ENCODE measurements at regions not wholly inside any gene's neighbourhood (a gene's known extent, or its start where the extent isn't known, plus 50 kb on each side); places are given as distances from the start of the nearest gene placed in this dataset.

- H3K4me3 ChIP-seq = no peak overlapping the region
- WGBS, 2 donors = 67 to 90% methylated on average over 10 to 31 of the region's 31 CpGs
- no peak for TF ChIP-seq CTCF (IDR thresholded peaks at IDR 0.05)
- no peak for TF ChIP-seq POLR2A (IDR thresholded peaks at IDR 0.05)
Measured at GRCh38 chr6:170166511-170167122, 124.3 kb downstream of the DLL1 start.

GRCh38 chr6:170165471-170166117 is 125.3 kb downstream of the DLL1 start:
- 77 to 80% methylated on average over 20 to 21 of the region's 22 CpGs for WGBS, 2 donors
- intact Hi-C loops (cut with DNase I) = no loop called here
- Histone ChIP-seq H3K27ac (peak overlapping the region in 1 of 4 donors; percentile 25), H3K4me1 (no peaks in the 10 kb centered on the region), H3K27me3 (no peaks in the 10 kb centered on the region), H3K36me3 (replicated peaks in 1 of 2; ENCODE audit: insufficient read depth in 1 of 2, low read depth in 2 of 2) (no peaks in the 10 kb centered on the region), H3K9me3 (no peaks in the 10 kb centered on the region), H3K4me3 (no peak overlapping the region)
- DNase-seq (no peak), ATAC-seq (peak; percentile 29)
- TF ChIP-seq POLR2A (IDR thresholded peaks at IDR 0.05) (no peak), CTCF (IDR thresholded peaks at IDR 0.05) (no peak)

More at GRCh38 chr6:170166511-170167122, 124.3 kb downstream of the DLL1 start:
- H3K4me1 ChIP-seq = no peaks in the 10 kb centered on the region
- no peaks in the 10 kb centered on the region for H3K36me3 ChIP-seq (replicated peaks in 1 of 2; ENCODE audit: insufficient read depth in 1 of 2, low read depth in 2 of 2)
- ATAC-seq = no peak
- no peak overlapping the region for H3K27ac ChIP-seq
- intact Hi-C loops (cut with DNase I) = no loop called here
- peak in 2 of 4 donors; percentile 8 to 46 for DNase-seq
- H3K27me3 ChIP-seq = no peaks in the 10 kb centered on the region
- no peaks in the 10 kb centered on the region for H3K9me3 ChIP-seq

GRCh38 chr6:170165085-170165470 is 125.8 kb downstream of the DLL1 start:
- H3K9me3 ChIP-seq = no peaks in the 10 kb centered on the region
- H3K36me3 ChIP-seq (replicated peaks in 1 of 2; ENCODE audit: insufficient read depth in 1 of 2, low read depth in 2 of 2) = no peaks in the 10 kb centered on the region
- no peaks in the 10 kb centered on the region for H3K4me1 ChIP-seq
- peak; percentile 55 for ATAC-seq
- 69 to 70% methylated on average over 3 to 11 of the region's 11 CpGs for WGBS, 2 donors
- peak in 1 of 4 donors; percentile 25 for DNase-seq
- intact Hi-C loops (cut with DNase I) = no loop called here
- no peak overlapping the region for H3K4me3 ChIP-seq
- H3K27me3 ChIP-seq = no peaks in the 10 kb centered on the region
- peak overlapping the region in 1 of 4 donors; percentile 18 for H3K27ac ChIP-seq
- TF ChIP-seq CTCF (IDR thresholded peaks at IDR 0.05) (no peak), POLR2A (IDR thresholded peaks at IDR 0.05) (no peak)

GRCh38 chr6:170164271-170164900 is 126.5 kb downstream of the DLL1 start:
- no peaks in the 10 kb centered on the region for H3K9me3 ChIP-seq
- no peak for ATAC-seq
- intact Hi-C loops (cut with DNase I) = no loop called here
- H3K27me3 ChIP-seq = no peaks in the 10 kb centered on the region
- 82 to 88% methylated on average over 15 to 21 of the region's 21 CpGs for WGBS, 2 donors
- no peaks in the 10 kb centered on the region for H3K36me3 ChIP-seq (replicated peaks in 1 of 2; ENCODE audit: insufficient read depth in 1 of 2, low read depth in 2 of 2)
- no peak for DNase-seq
- TF ChIP-seq CTCF (IDR thresholded peaks at IDR 0.05) (no peak), POLR2A (IDR thresholded peaks at IDR 0.05) (no peak)
- H3K27ac ChIP-seq = peak overlapping the region in 1 of 4 donors; percentile 18
- H3K4me3 ChIP-seq = no peak overlapping the region
- no peaks in the 10 kb centered on the region for H3K4me1 ChIP-seq

Data from body of pancreas (tissue), 4 donors.